IPS-18a (cell line): ENCODE measurements at regions not wholly inside any gene's neighbourhood (a gene's known extent, or its start where the extent isn't known, plus 50 kb on each side); places are given as distances from the start of the nearest gene placed in this dataset.

ENCODE experiments used
- H3K27ac ChIP-seq: one replicate; pipeline ENCODE4 v1.5.1; 2013; ENCODE audit warnings: low read length
- H3K27me3 ChIP-seq: one replicate; pipeline ENCODE4 v1.6.1; 2013; ENCODE audit warnings: mild to moderate bottlenecking, low read length; ENCODE audit not compliant: control insufficient read depth, insufficient read depth
- H3K36me3 ChIP-seq: one replicate; pipeline ENCODE4 v1.6.1; 2013; ENCODE audit warnings: low read depth, low read length; ENCODE audit not compliant: control insufficient read depth
- H3K4me1 ChIP-seq: one replicate; pipeline ENCODE4 v1.6.1; 2013; ENCODE audit warnings: low read depth, low read length; ENCODE audit not compliant: control insufficient read depth
- H3K4me3 ChIP-seq: one replicate; pipeline ENCODE4 v1.5.1; 2013; ENCODE audit warnings: low read length
- H3K9ac ChIP-seq: one replicate; pipeline ENCODE4 v1.6.1; 2013; ENCODE audit warnings: mild to moderate bottlenecking, low read length, moderate library complexity
- H3K9me3 ChIP-seq: one replicate; pipeline ENCODE4 v1.6.1; 2013; ENCODE audit warnings: low read depth, low read length; ENCODE audit not compliant: control insufficient read depth

DNA sequence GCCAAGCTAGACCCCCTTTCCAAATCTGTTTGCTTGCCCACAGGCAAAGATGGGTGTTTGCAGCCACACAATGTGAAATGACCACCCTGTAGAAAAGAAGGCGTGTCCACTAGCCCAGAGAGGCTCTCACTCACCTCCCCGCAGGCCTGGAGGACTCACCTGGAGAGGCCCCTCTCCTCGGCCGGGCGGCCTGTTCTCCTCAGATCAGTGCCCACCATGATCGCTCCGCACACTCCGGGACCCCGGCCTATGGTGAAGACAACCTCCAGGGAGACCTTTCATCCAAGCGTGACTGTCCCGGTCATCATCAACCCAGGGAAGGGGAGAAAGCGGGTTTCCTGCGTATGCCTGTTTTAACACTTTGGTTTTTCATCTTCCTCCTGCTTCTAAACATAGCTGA, 328.7 kb upstream of the SALL3 start:
- Histone ChIP-seq H3K9ac (no peak overlapping the region), H3K4me3 (no peak overlapping the region), H3K9me3 (peaks cover 19% of the 10 kb centered on the region), H3K4me1 (no peaks in the 10 kb centered on the region), H3K36me3 (no peaks in the 10 kb centered on the region), H3K27me3 (no peaks in the 10 kb centered on the region), H3K27ac (no peak overlapping the region)

DNA sequence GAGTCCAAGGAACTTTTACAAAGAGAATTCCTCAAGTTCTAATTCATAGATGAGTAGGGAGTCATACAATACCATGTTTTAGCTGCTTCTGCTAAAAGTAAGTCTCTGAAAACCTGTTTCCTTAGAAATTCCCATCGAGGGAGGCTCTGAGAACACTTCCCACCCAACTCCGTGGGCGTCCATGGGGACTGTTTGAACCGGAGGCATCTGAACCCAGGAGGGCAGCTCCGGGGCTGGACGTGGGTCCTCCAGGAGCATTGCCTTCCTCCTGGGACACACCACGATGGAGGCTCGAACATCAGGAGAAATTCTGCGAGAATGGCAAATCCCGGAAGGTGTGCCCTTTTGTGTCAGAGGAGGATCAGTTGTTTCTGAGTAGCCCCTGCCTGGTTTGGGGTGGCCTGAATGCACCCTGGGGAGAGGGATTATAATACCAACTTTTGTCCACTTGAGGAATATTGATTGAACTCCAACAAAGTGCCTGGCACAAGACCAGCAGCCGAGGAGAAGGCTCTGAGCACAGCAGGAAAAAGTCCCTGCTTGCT, 327.5 kb upstream of the SALL3 start:
- H3K27ac ChIP-seq, result no peak overlapping the region
- peaks cover 21% of the 10 kb centered on the region for H3K9me3 ChIP-seq
- no peaks in the 10 kb centered on the region for H3K27me3 ChIP-seq
- H3K9ac ChIP-seq, result no peak overlapping the region
- no peaks in the 10 kb centered on the region for H3K36me3 ChIP-seq
- H3K4me3 ChIP-seq, result no peak overlapping the region
- no peaks in the 10 kb centered on the region for H3K4me1 ChIP-seq

DNA sequence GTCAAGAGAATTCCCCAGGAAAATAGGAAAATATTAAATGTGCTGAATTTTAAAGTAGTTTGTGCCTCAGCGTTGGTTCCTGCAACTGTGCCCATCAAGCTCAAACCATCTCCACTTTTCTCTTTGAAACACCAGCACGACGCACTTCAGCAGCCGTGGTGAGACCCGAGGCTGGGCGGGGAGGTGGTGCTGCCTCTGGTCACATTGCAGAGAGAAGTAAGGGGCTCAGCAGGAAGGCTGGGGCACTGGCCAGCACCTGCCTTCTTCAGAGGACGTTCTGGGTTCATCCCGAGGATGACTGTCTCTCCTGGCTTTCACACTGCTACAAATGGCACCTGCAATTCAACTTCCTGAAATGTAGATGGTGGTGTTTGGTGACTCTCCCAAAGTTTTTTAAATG, 323.7 kb upstream of the SALL3 start:
- Histone ChIP-seq H3K27me3 (no peaks in the 10 kb centered on the region), H3K27ac (no peak overlapping the region), H3K9me3 (peaks cover 21% of the 10 kb centered on the region), H3K4me1 (no peaks in the 10 kb centered on the region), H3K4me3 (no peak overlapping the region), H3K9ac (no peak overlapping the region), H3K36me3 (no peaks in the 10 kb centered on the region)

DNA sequence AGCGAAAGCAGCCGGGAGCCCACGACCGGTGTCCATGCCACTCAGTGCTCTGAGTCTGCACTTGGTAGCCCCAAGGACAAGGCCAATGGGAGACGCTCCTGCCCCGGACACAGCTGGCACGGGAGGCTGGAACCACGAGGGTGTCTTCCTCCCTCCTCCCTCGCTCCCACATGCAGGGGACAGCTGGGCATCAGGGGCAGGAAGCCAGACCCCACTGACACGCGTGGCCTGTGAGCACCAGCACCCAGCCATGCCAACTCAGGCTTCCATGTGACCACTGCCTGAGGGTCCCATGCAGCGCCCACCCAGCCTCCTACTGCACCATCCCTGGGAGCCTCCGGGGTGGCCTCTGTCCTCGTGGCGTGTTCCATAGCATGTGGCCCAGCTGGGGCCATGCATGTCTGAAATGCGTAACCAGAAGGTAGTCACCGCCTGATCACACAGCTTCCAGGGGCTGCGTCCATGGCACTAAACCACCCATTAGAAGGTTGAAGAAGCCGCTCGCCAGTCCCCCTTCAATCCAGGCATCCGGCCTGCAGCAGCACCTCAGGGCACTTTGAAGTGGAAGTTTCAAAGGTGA, 323.2 kb upstream of the SALL3 start:
- no peaks in the 10 kb centered on the region for H3K27me3 ChIP-seq
- H3K36me3 ChIP-seq, result no peaks in the 10 kb centered on the region
- H3K4me1 ChIP-seq, result no peaks in the 10 kb centered on the region
- no peak overlapping the region for H3K9ac ChIP-seq
- no peak overlapping the region for H3K27ac ChIP-seq
- peaks cover 21% of the 10 kb centered on the region for H3K9me3 ChIP-seq
- H3K4me3 ChIP-seq, result no peak overlapping the region

DNA sequence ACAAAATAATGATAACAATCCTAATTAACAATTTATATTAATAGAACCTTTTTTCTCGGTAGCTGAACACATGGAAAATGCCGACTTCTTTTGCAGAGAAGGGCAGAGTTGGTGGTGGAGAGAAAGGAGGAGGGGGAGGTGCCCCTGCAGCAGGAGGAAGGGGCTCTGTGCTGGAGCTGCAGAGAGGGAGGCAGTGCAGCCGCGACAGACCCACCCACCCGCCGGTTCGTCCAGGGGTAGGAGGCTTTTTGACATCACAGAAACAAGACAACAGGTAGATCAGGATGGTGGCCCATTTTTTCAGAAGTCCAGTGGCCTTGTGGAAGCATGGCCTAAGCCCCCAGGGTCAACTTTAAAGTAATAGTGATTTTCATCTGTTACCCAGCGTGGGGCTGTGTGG, 321.1 kb upstream of the SALL3 start:
- Histone ChIP-seq H3K4me3 (no peak overlapping the region), H3K27ac (no peak overlapping the region), H3K9ac (no peak overlapping the region), H3K27me3 (no peaks in the 10 kb centered on the region), H3K4me1 (no peaks in the 10 kb centered on the region), H3K9me3 (peaks cover 9% of the 10 kb centered on the region), H3K36me3 (no peaks in the 10 kb centered on the region)

DNA sequence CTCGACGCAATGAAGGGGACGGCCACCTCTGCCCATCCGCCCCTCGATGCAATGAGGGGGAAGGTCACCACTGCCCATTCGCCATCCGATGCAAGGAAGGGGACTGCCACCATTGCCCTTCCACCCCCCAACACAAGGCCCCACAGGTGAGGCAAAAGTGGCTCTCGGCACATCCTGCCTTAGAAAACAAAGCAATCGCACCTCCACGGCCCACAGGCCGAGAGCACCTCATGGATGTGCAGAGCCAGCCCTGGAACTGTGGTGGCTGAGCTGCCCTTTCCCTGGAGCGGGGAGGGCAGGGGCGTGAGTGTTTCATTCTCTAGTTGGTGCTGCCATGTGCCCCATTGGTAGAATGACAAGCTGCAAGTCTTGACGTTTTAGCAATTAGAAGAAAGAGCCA, 320.6 kb upstream of the SALL3 start:
- Histone ChIP-seq H3K4me3 (no peak overlapping the region), H3K9me3 (peaks cover 9% of the 10 kb centered on the region), H3K9ac (no peak overlapping the region), H3K27me3 (no peaks in the 10 kb centered on the region), H3K27ac (no peak overlapping the region), H3K4me1 (no peaks in the 10 kb centered on the region), H3K36me3 (no peaks in the 10 kb centered on the region)

GRCh38 chr18:78659748-78660147, 319.9 kb upstream of the SALL3 start:
- H3K9ac ChIP-seq, result no peak overlapping the region

DNA sequence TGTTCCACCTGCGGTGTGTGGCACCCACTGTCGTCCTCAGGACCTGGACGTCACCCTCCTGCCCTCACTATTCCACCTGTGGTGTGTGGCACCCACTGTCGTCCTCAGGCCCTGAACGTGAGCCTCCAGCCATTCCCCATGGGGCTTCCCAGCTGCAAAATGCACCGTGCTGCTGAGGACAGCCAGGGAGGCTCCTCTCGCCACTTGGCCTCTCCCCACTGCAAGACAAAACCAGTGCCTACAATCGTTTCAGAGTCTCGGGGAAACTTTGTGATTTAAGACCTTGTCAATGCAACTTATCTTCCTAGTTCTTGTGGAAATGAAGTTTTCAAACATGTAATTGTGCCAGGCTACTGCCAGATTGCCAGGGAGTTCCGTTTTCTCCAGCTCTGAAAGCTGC, 319.3 kb upstream of the SALL3 start:
- no peaks in the 10 kb centered on the region for H3K4me1 ChIP-seq
- H3K27me3 ChIP-seq, result no peaks in the 10 kb centered on the region
- H3K27ac ChIP-seq, result no peak overlapping the region
- no peak overlapping the region for H3K9ac ChIP-seq
- no peaks in the 10 kb centered on the region for H3K36me3 ChIP-seq
- H3K9me3 ChIP-seq, result peaks cover 4% of the 10 kb centered on the region
- H3K4me3 ChIP-seq, result no peak overlapping the region

More at GRCh38 chr18:78659748-78660147, 319.9 kb upstream of the SALL3 start:
- H3K9me3 ChIP-seq, result peaks cover 9% of the 10 kb centered on the region
- H3K27me3 ChIP-seq, result no peaks in the 10 kb centered on the region
- H3K4me3 ChIP-seq, result no peak overlapping the region
- no peak overlapping the region for H3K27ac ChIP-seq
- no peaks in the 10 kb centered on the region for H3K36me3 ChIP-seq
- no peaks in the 10 kb centered on the region for H3K4me1 ChIP-seq

DNA sequence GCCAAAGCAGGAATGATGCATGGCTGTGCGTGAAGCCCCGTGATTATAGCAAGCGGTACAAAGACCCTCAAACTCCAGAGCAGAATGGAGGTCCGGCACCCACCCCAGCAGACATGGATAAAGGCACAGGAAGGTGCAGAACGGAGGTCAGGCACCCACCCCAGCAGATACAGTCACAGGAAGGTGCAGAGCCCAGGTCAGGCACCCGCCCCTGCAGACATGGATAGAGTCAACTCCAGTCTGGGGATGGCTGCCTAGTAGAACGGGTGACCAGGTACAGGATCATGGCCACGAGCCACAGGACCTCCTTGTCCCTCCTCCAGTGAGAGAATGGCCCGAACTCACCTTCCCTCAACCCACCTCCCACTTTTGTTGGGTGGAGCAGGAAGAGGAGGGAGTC, 318.3 kb upstream of the SALL3 start:
- Histone ChIP-seq H3K36me3 (no peaks in the 10 kb centered on the region), H3K9me3 (no peaks in the 10 kb centered on the region), H3K27ac (no peak overlapping the region), H3K4me3 (no peak overlapping the region), H3K27me3 (no peaks in the 10 kb centered on the region), H3K9ac (no peak overlapping the region), H3K4me1 (no peaks in the 10 kb centered on the region)

- Histone ChIP-seq H3K27ac (no peak overlapping the region), H3K36me3 (no peaks in the 10 kb centered on the region), H3K9ac (no peak overlapping the region), H3K4me1 (no peaks in the 10 kb centered on the region), H3K27me3 (no peaks in the 10 kb centered on the region), H3K4me3 (no peak overlapping the region), H3K9me3 (no peaks in the 10 kb centered on the region)
Observed at GRCh38 chr18:78662879-78663278, 316.7 kb upstream of the SALL3 start.

DNA sequence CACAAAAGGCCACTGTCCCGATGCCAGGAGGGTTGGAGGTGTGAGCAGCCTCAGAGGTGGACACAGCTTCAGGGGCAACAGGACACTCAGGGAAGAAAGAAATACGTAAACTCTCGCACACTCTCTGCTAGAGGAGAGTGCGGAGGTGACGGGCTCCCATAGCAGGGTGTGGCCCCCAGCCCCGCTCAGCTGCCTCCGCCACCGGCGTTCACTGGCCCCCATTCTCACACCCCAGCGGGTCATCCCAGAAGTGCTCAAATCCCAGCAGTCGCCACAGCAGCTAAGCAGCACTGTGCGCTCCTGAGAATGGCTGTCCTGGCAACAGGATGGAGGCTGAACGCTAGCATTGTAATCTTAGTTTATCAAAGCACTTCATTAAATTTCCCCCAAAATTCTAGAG, 315.6 kb upstream of the SALL3 start:
- H3K9ac ChIP-seq, result no peak overlapping the region
- H3K4me3 ChIP-seq, result no peak overlapping the region
- no peaks in the 10 kb centered on the region for H3K4me1 ChIP-seq
- no peaks in the 10 kb centered on the region for H3K9me3 ChIP-seq
- no peak overlapping the region for H3K27ac ChIP-seq
- H3K27me3 ChIP-seq, result no peaks in the 10 kb centered on the region
- no peaks in the 10 kb centered on the region for H3K36me3 ChIP-seq

- H3K27me3 ChIP-seq, result no peaks in the 10 kb centered on the region
- no peak overlapping the region for H3K27ac ChIP-seq
- H3K4me1 ChIP-seq, result peaks cover 3% of the 10 kb centered on the region
- no peaks in the 10 kb centered on the region for H3K9me3 ChIP-seq
- H3K9ac ChIP-seq, result no peak overlapping the region
- H3K4me3 ChIP-seq, result no peak overlapping the region
- H3K36me3 ChIP-seq, result no peaks in the 10 kb centered on the region
Observed at GRCh38 chr18:78664848-78665247, 314.8 kb upstream of the SALL3 start.
